ENCODE measurements at regions not wholly inside any gene's neighbourhood (a gene's known extent, or its start where the extent isn't known, plus 50 kb on each side); places are given as distances from the start of the nearest gene placed in this dataset.

GRCh38 chr4:162699629-162700028, 467.1 kb downstream of the NAF1 start:
- TF ChIP-seq CTCF (conservative IDR thresholded peaks at IDR 0.05 in 1 of 2, IDR thresholded peaks at IDR 0.05 in 1 of 2; ENCODE audit: low read depth in 1 of 2, low read length in 2 of 2) (no peak), EZH2 (IDR thresholded peaks at IDR 0.05; ENCODE audit: low read length, missing control alignments) (no peak)
